GM10248 (cell line): ENCODE measurements at regions not wholly inside any gene's neighbourhood (a gene's known extent, or its start where the extent isn't known, plus 50 kb on each side); places are given as distances from the start of the nearest gene placed in this dataset.

ENCODE experiments used
- CTCF ChIA-PET: fragments of 300-600 bp; sonication (Branson Sonifier 250); formaldehyde crosslinking; extraction: SDS; loops from one replicate; lab custom pipeline; 2021; ENCODE audit warnings: antibody characterized with exemption; lab: Yijun Ruan, JAX
- POLR2A ChIA-PET: fragments of 350-650 bp; sonication (Branson Sonifier 250); formaldehyde crosslinking; extraction: SDS; loops from one replicate; lab custom pipeline; 2020; ENCODE audit warnings: antibody characterized with exemption; lab: Yijun Ruan, JAX
- DNase-seq: peaks from one replicate; pipeline ENCODE4 v3.0.0; 2012; ENCODE audit errors: extremely low spot score
- CTCF ChIP-seq: IDR thresholded peaks from 2 replicates; pipeline ENCODE4 v1.5.1; 2012; ENCODE audit warnings: mild to moderate bottlenecking, low read depth; ENCODE audit errors: extremely low read depth, missing control alignments, control extremely low read depth

DNA sequence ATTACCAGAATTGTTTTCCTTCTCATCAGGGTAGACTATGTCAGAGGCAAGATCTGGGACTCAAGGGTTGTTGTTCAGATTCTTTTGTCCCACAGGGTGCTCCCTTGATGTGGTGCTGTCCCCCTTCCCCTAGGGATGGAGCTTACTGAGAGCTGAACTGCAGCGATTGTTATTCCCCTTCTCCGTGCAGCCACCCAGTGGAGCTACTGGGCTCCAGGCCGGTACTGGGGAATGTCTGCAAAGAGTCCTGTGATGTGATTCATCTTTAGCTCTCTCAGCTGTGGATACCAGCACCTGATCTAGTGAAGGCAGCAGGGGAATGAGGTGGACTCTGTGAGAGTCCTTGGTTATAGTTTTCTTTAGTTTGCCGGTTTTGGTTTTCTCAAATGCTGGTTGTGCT, 247.4 kb upstream of the HAND2 start:
- TF ChIP-seq CTCF: no peak
- no peak for DNase-seq
- CTCF ChIA-PET: no interaction called here
- POLR2A ChIA-PET: no interaction called here

DNA sequence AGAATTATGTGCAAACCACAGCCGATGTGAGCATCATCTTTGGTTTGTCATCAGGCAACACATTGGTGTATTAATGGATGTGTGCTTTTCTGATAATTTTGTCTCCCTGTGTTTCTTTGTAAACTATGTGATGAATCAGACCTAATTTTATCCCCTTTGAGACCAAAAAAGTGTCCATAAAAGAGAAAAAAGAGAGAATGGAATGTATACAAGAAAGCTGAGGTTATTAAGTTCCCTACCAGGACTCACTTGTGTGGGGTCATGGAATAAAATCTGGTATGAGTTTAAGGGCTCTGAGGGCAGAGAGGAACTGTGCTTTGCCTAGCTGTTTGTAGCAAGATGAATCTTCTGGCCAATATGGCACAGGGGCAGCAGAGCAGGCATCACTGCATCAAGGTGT, 239.5 kb upstream of the HAND2 start:
- CTCF ChIA-PET: no interaction called here
- no peak for TF ChIP-seq CTCF
- DNase-seq: no peak
- POLR2A ChIA-PET: no interaction called here

DNA sequence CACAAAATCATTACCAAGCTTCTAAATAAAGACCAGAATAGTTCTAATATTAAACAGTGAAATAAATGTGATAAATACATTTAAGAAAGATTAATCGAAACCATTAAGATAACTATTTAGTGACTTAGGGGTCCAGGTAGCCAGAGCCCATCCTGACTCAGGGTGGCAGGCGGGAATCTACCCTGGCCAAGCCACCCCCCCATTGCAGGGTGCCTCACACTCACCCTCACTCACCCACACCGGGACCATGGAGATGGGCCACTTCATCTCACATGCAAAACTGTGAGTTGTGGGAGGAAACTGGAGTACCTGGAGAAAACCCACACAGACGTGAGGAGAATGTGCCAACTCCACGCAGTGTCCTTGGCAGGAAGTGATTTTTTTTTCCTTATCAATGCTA, 237.6 kb upstream of the HAND2 start:
- CTCF ChIA-PET: no interaction called here
- TF ChIP-seq CTCF: no peak
- no peak for DNase-seq
- POLR2A ChIA-PET: no interaction called here

GRCh38 chr4:173766171-173766600, 236.2 kb upstream of the HAND2 start:
- DNase-seq: no peak
- ChIA-PET POLR2A (no interaction called here), CTCF (no interaction called here)
- no peak for TF ChIP-seq CTCF

- TF ChIP-seq CTCF: no peak
- DNase-seq: no peak
- ChIA-PET CTCF (no interaction called here), POLR2A (no interaction called here)
Observed at GRCh38 chr4:173765751-173766150, 235.7 kb upstream of the HAND2 start.

DNA sequence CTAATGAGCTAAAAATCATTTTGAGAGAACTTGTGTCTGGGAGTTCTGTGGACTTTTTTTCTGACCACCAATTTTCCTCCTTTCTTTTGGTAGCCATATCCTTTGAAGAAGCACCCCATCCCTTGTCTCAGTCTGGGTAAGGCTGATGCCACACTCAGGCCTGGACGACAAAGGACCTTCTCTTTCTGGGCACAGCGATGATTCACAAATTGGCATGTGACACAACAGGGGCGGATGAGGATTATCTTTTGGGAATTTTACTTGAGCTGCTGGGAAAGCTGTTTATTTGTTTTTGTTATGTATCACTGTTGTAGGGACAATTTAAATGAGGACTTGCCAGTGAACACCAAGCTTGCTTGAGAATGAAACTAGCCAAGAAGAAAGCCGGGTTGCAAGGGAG, 233.4 kb upstream of the HAND2 start:
- TF ChIP-seq CTCF: no peak
- ChIA-PET POLR2A (no interaction called here), CTCF (interaction anchor here (1.4 to 2.6 kb wide), 2 partner anchors 11 to 16 kb away, joined by 5 to 9 read pairs; no protein-coding TSS in a partner anchor)
- no peak for DNase-seq

DNA sequence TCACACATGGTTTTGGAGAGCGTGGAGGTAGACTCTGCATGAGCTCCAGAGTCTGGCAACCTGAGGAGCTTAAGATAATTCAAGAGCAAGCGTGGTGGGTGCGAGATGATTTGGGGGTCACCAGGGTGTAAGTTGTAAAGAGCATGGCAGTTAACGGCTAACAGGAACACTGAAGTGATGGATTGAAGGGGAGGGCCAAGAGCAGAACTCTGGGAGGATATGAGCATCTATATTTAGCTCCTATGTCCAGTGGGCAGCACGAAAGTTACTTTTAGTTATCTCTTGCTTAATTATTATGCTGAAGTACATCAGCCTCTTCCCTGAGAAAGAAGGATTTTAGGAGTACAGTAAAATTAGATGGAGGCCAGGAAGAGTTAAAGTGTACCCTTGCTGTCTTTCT, 231.9 kb upstream of the HAND2 start:
- DNase-seq: no peak
- ChIA-PET CTCF (interaction anchor here (2.6 kb wide), 1 partner anchor 10 kb away, joined by 9 read pairs; no protein-coding TSS in a partner anchor), POLR2A (no interaction called here)
- no peak for TF ChIP-seq CTCF
